ENCODE measurements at regions not wholly inside any gene's neighbourhood (a gene's known extent, or its start where the extent isn't known, plus 50 kb on each side); places are given as distances from the start of the nearest gene placed in this dataset.

DNA sequence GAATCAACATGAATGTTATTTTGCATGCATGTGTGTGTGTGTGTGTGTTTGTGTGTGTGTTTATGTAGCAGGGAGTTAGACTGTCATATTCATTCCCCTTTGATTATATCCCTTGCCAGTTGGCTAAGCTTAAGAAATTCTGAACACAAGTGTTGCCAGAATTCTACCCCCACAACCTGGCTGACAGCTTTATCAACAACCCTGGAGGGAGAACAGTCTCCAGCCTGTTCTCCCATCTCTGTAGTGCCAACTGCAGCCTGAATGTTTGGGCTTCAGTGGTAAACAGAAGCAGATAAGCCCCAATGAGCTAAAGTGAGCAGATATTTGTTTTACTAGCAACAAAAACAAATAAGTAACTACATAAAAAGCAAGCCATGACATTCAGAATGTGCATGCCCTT, 162.6 kb upstream of the ABI3BP start:
- TF ChIP-seq, protein P1, sequence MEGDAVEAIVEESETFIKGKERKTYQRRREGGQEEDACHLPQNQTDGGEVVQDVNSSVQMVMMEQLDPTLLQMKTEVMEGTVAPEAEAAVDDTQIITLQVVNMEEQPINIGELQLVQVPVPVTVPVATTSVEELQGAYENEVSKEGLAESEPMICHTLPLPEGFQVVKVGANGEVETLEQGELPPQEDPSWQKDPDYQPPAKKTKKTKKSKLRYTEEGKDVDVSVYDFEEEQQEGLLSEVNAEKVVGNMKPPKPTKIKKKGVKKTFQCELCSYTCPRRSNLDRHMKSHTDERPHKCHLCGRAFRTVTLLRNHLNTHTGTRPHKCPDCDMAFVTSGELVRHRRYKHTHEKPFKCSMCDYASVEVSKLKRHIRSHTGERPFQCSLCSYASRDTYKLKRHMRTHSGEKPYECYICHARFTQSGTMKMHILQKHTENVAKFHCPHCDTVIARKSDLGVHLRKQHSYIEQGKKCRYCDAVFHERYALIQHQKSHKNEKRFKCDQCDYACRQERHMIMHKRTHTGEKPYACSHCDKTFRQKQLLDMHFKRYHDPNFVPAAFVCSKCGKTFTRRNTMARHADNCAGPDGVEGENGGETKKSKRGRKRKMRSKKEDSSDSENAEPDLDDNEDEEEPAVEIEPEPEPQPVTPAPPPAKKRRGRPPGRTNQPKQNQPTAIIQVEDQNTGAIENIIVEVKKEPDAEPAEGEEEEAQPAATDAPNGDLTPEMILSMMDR (IDR thresholded peaks at IDR 0.05) = no peak
- intact Hi-C loops (cut with DNase I) = no loop called here
- ATAC-seq (no peak), DNase-seq (no peak)
- H3K27me3 ChIP-seq (ENCODE audit: low read depth) = no peaks in the 10 kb centered on the region
- no peaks in the 10 kb centered on the region for H3K4me1 ChIP-seq
- no peak overlapping the region for H3K4me3 ChIP-seq
- H3K36me3 ChIP-seq = no peaks in the 10 kb centered on the region
- no peaks in the 10 kb centered on the region for H3K9me3 ChIP-seq
- no peak overlapping the region for H3K27ac ChIP-seq

DNA sequence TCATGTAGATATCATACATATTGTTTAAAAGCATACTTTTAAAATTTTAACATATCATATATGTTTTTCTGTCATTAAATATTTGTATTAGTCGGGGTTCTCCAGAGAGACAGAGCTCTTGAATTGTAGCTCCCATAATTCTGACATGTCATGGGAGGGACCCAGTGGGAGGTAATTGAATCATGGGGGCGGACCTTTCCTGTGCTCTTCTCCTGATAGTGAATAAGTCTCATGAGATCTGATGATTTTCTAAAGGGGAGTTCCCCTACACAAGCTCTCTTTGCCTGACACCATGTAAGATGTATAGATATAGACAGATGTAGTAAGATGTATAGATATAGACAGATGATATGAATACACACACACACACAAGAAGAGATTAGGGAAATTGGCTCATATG, 161.2 kb upstream of the ABI3BP start:
- ATAC-seq (no peak), DNase-seq (no peak)
- Histone ChIP-seq H3K4me3 (no peak overlapping the region), H3K27me3 (ENCODE audit: low read depth) (no peaks in the 10 kb centered on the region), H3K4me1 (no peaks in the 10 kb centered on the region), H3K27ac (no peak overlapping the region), H3K36me3 (no peaks in the 10 kb centered on the region), H3K9me3 (no peaks in the 10 kb centered on the region)
- TF ChIP-seq, protein P1 (IDR thresholded peaks at IDR 0.05) = no peak
- intact Hi-C loops (cut with DNase I) = no loop called here

DNA sequence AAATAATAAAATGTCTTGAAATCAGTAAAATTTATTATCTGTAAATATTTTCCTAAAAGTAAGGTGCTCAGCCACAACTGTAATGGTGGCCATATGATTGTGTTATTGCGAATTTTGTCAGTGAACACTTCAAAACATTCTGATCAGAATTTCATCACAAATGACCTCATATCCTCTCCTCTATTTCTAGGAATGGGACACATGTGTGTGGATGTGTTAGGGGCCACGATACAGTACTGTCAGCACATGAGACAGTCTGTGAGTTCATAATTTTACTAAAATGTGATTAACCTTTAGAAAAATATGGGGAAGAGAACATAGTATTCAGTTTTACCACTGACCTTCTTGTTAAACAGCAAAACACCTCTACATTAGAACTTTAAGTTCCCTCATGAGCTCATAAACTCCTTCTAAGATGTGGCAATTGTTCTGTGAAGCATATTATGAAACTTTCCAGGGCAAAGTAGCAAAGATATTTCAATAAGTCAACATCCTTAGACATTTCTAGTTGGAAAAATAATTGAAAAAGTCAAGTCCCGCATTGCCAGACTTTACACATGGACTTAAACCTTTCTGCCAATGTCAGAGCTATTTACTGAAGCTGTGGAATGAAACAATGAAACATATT, 158.2 kb upstream of the ABI3BP start:
- no peak overlapping the region for H3K27ac ChIP-seq
- H3K27me3 ChIP-seq (ENCODE audit: low read depth) = no peaks in the 10 kb centered on the region
- TF ChIP-seq, protein P1 (IDR thresholded peaks at IDR 0.05) = no peak
- DNase-seq = no peak
- no peaks in the 10 kb centered on the region for H3K4me1 ChIP-seq
- intact Hi-C loops (cut with DNase I) = no loop called here
- H3K9me3 ChIP-seq = no peaks in the 10 kb centered on the region
- H3K4me3 ChIP-seq = no peak overlapping the region
- H3K36me3 ChIP-seq = no peaks in the 10 kb centered on the region
- no peak for ATAC-seq

DNA sequence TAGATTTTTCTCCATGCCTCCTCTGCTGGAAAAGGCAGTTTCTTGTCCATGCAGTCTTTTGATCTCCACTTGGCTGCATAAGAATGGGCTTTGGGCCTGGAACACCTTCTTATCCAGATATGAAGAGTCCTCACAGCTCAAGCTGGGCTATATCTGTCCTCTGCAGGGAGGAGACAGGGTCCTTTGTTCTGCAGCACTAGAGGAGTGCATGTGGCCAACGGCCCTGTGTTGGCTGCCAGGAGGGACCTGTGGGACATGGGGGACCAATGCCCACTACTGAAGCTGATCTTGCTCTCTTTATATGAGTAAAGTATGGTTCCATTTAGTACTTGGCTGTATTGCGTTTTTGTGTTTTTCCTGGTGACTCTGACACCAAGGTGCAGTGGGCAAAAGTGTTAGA, 157.3 kb upstream of the ABI3BP start:
- Histone ChIP-seq H3K9me3 (no peaks in the 10 kb centered on the region), H3K27ac (no peak overlapping the region), H3K36me3 (no peaks in the 10 kb centered on the region), H3K4me1 (no peaks in the 10 kb centered on the region), H3K27me3 (ENCODE audit: low read depth) (no peaks in the 10 kb centered on the region), H3K4me3 (no peak overlapping the region)
- TF ChIP-seq, protein P1 (IDR thresholded peaks at IDR 0.05) = no peak
- intact Hi-C loops (cut with DNase I) = no loop called here
- no peak for ATAC-seq
- DNase-seq = no peak

DNA sequence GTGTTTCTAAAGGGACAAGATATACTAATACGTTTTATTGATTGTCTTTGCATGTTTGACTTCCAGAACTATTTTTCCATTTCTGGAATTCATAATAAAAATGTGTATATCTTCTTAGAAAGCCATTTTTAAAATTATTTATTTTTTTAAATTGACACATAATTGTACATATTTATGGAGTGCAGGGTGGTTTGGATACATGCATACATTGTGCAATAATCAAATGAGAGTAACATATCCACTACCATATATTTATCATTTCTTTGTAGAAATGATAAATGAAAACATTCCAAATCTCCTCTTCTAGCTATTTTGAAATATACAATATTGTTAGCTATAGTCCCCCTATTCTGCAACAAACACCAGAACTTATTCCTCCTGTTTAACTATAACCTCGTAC, 156.5 kb upstream of the ABI3BP start:
- Histone ChIP-seq H3K4me3 (no peak overlapping the region), H3K9me3 (no peaks in the 10 kb centered on the region), H3K27me3 (ENCODE audit: low read depth) (no peaks in the 10 kb centered on the region), H3K27ac (no peak overlapping the region), H3K36me3 (no peaks in the 10 kb centered on the region), H3K4me1 (no peaks in the 10 kb centered on the region)
- intact Hi-C loops (cut with DNase I) = no loop called here
- DNase-seq (no peak), ATAC-seq (no peak)
- TF ChIP-seq, protein P1 (IDR thresholded peaks at IDR 0.05) = no peak

DNA sequence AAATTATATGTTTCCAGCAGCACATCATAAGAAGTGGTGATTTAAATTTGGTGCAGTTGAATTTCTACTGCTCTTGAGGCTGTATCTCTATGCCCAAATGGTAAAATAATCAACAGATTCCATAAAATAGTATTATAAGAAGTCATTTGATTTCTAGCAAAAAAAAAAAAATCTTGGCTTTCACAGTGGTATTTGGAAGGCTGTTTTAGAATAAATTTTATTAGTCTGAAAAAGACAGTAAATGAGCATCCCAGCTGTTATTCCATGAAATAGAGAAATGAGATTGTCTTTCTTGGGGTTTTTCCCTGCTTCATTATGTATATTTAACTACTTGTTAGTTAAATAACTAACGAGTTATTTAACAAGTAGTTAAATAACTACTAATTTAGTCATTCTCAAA, 156.0 kb upstream of the ABI3BP start:
- Histone ChIP-seq H3K4me3 (no peak overlapping the region), H3K27me3 (ENCODE audit: low read depth) (no peaks in the 10 kb centered on the region), H3K4me1 (no peaks in the 10 kb centered on the region), H3K36me3 (no peaks in the 10 kb centered on the region), H3K27ac (no peak overlapping the region), H3K9me3 (no peaks in the 10 kb centered on the region)
- TF ChIP-seq, protein P1 (IDR thresholded peaks at IDR 0.05) = no peak
- ATAC-seq (no peak), DNase-seq (no peak)
- intact Hi-C loops (cut with DNase I) = no loop called here

Measured in lower lobe of right lung (tissue), 2 donors.